ENCODE measurements at regions not wholly inside any gene's neighbourhood (a gene's known extent, or its start where the extent isn't known, plus 50 kb on each side); places are given as distances from the start of the nearest gene placed in this dataset.

- TF ChIP-seq CTCF (IDR thresholded peaks at IDR 0.05 in 4 of 5, conservative IDR thresholded peaks at IDR 0.05 in 1 of 5), result no peak
- TF ChIP-seq POLR2A (IDR thresholded peaks at IDR 0.05), result no peak
Measured at GRCh38 chr1:95941121-95941798, 707.2 kb downstream of the RWDD3 start.

Measured in gastrocnemius medialis (tissue), 4 donors.